ENCODE measurements at regions not wholly inside any gene's neighbourhood (a gene's known extent, or its start where the extent isn't known, plus 50 kb on each side); places are given as distances from the start of the nearest gene placed in this dataset.
"Not testable (repeated sequence)": the region's sequence is repeated elsewhere in the genome, so short reads cannot be mapped to it uniquely, and the experiment has no call there.

- TF ChIP-seq EHMT2 (IDR thresholded peaks at IDR 0.05; ENCODE audit: low read depth) (no peak), ZFP36 (IDR thresholded peaks at IDR 0.05; ENCODE audit: borderline replicate concordance, partially characterized antibody) (no peak), FOSL2 (IDR thresholded peaks at IDR 0.05) (no peak), FOSL2 (CRISPR knock-in tag; IDR thresholded peaks at IDR 0.05) (no peak)
Observed at GRCh38 chr11:38598418-38598817, 2000.4 kb upstream of the RAG2 start (continued).

GRCh38 chr11:38595359-38596016 is 1997.5 kb upstream of the RAG2 start:
- FAIRE-seq; H3K4me1 ChIP-seq; H3K27ac ChIP-seq; POLR2A ChIA-PET; H3K4me3 ChIP-seq; ATAC-seq; DNase-seq (ENCODE audit: low read depth in 1 of 2, low spot score in 1 of 2); CTCF ChIA-PET; H3K4me2 ChIP-seq; H3K9me3 ChIP-seq: not testable (repeated sequence)
- WGBS (ENCODE audit: missing lambda C conversion rate), result 31% methylated on average over 12 of the region's 13 CpGs

GRCh38 chr11:38594895-38595294 is 1996.9 kb upstream of the RAG2 start:
- no peak overlapping the region for H3K4me2 ChIP-seq
- no peak for FAIRE-seq
- H3K4me3 ChIP-seq, result no peak overlapping the region
- no peak overlapping the region for H3K27ac ChIP-seq
- WGBS (ENCODE audit: missing lambda C conversion rate), result 10% methylated on average over 3 of the region's 3 CpGs
- POLR2A ChIA-PET, result no interaction called here
- no peak for TF ChIP-seq MAZ (IDR thresholded peaks at IDR 0.05; ENCODE audit: borderline replicate concordance, low read depth, low read length)
- no peak for DNase-seq (ENCODE audit: low read depth in 1 of 2, low spot score in 1 of 2)
- ATAC-seq, result no peak
- no peaks in the 10 kb centered on the region for H3K4me1 ChIP-seq
- CTCF ChIA-PET, result no interaction called here
- H3K9me3 ChIP-seq, result no peaks in the 10 kb centered on the region

- Histone ChIP-seq H3K4me3 (no peak overlapping the region), H3K27ac (no peak overlapping the region), H3K4me1 (no peaks in the 10 kb centered on the region), H3K4me2 (no peak overlapping the region), H3K9me3 (no peaks in the 10 kb centered on the region)
- FAIRE-seq (no peak), DNase-seq (ENCODE audit: low read depth in 1 of 2, low spot score in 1 of 2) (no peak), ATAC-seq (no peak)
- WGBS (ENCODE audit: missing lambda C conversion rate), result 0% methylated on average over 1 of the region's 1 CpG
- POLR2A ChIA-PET, result no interaction called here
- CTCF ChIA-PET, result no interaction called here
- no peak for TF ChIP-seq BHLHE40 (IDR thresholded peaks at IDR 0.05; ENCODE audit: low read depth, low read length)
Observed at GRCh38 chr11:38593649-38594048, 1995.6 kb upstream of the RAG2 start.

DNA sequence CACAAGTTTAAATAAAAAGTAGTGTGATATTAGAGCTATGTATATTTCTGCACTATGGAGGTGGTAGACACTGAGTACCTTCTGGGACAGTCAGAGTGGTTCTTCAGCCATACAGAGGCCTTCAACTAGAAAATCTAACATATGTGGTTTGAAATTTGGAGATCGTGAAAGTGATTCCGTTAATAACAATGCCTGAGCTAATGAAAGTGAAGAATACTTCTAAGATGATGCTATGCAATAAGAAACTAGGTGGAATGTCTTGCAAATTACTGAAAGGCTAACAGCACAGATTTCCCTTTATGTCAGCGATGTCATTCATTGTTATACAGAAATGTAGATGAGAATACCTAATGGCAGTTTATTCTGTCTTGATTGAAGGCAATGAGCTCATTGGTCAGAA is 1984.7 kb upstream of the RAG2 start:
- FAIRE-seq (no peak), DNase-seq (ENCODE audit: low read depth in 1 of 2, low spot score in 1 of 2) (no peak), ATAC-seq (no peak)
- ChIA-PET POLR2A (no interaction called here), CTCF (no interaction called here)
- Histone ChIP-seq H3K27ac (no peak overlapping the region), H3K4me2 (no peak overlapping the region), H3K4me1 (no peaks in the 10 kb centered on the region), H3K4me3 (no peak overlapping the region), H3K9me3 (peaks cover 5% of the 10 kb centered on the region; the same call in 1 of the 3 replicates)
- 3% methylated on average over 3 of the region's 3 CpGs for WGBS (ENCODE audit: missing lambda C conversion rate)
- TF ChIP-seq TFCP2L1 (CRISPR knock-in tag; IDR thresholded peaks at IDR 0.05) (no peak), CBX8 (IDR thresholded peaks at IDR 0.05) (no peak), SMC3 (IDR thresholded peaks at IDR 0.05) (no peak), RAD21 (conservative IDR thresholded peaks at IDR 0.05 in 1 of 2, IDR thresholded peaks at IDR 0.05 in 1 of 2) (no peak), EHMT2 (IDR thresholded peaks at IDR 0.05; ENCODE audit: low read depth) (no peak), RARB (CRISPR knock-in tag; IDR thresholded peaks at IDR 0.05) (no peak), RNF2 (IDR thresholded peaks at IDR 0.05; ENCODE audit: borderline replicate concordance, low read depth) (no peak), MAFK (IDR thresholded peaks at IDR 0.05; ENCODE audit: partially characterized antibody) (no peak), MAZ (IDR thresholded peaks at IDR 0.05; ENCODE audit: borderline replicate concordance, low read depth, low read length) (no peak), POLR2AphosphoS2 (conservative IDR thresholded peaks at IDR 0.05; ENCODE audit: low read length) (no peak), CEBPB (IDR thresholded peaks at IDR 0.05) (no peak), SREBF2 (IDR thresholded peaks at IDR 0.05) (no peak), JUN (IDR thresholded peaks at IDR 0.05) (no peak), HDAC2 (IDR thresholded peaks at IDR 0.05) (no peak), ZSCAN20 (CRISPR knock-in tag; IDR thresholded peaks at IDR 0.05) (no peak), ATOH8 (CRISPR knock-in tag; IDR thresholded peaks at IDR 0.05; ENCODE audit: low read depth) (no peak), CHD4 (IDR thresholded peaks at IDR 0.05; ENCODE audit: borderline replicate concordance) (no peak), ESRRA (IDR thresholded peaks at IDR 0.05; ENCODE audit: borderline replicate concordance, low read length) (no peak), FOSL2 (IDR thresholded peaks at IDR 0.05) (no peak), FOSL2 (CRISPR knock-in tag; IDR thresholded peaks at IDR 0.05) (no peak)
